Central memory CD4-positive, alpha-beta T cell (primary cell): ENCODE measurements at regions not wholly inside any gene's neighbourhood (a gene's known extent, or its start where the extent isn't known, plus 50 kb on each side); places are given as distances from the start of the nearest gene placed in this dataset.
"Not testable (repeated sequence)": the region's sequence is repeated elsewhere in the genome, so short reads cannot be mapped to it uniquely, and the experiment has no call there.

ENCODE experiments used
- DNase-seq: peaks from one replicate; pipeline ENCODE4 v3.0.0; 2022

- DNase-seq: no peak
Measured at GRCh38 chr15:59779110-59779509, 90.0 kb upstream of the BNIP2 start.

DNA sequence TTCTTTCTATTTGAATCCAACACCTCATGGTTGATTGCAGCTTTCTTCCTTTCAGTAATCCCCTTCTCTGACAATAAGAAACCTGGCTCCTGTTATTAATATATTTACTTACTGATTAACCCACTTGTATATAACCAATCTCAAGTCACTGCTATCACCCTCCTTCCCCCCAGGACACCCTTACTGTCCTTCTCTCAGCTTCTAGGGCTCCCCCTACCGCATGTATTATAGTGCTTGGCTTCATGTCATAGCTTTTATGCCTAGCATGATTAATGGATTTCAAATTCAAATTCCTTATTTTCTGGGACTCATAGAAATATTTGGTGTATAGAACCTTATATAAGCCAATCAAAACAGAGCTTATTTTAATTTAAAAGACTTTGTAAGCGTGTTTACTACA is 75.7 kb upstream of the BNIP2 start:
- DNase-seq: no peak

- DNase-seq: no peak
Measured at GRCh38 chr15:59762558-59762957, 73.4 kb upstream of the BNIP2 start.

- DNase-seq: not testable (repeated sequence)
Measured at GRCh38 chr15:59760256-59760655, 71.1 kb upstream of the BNIP2 start.

DNA sequence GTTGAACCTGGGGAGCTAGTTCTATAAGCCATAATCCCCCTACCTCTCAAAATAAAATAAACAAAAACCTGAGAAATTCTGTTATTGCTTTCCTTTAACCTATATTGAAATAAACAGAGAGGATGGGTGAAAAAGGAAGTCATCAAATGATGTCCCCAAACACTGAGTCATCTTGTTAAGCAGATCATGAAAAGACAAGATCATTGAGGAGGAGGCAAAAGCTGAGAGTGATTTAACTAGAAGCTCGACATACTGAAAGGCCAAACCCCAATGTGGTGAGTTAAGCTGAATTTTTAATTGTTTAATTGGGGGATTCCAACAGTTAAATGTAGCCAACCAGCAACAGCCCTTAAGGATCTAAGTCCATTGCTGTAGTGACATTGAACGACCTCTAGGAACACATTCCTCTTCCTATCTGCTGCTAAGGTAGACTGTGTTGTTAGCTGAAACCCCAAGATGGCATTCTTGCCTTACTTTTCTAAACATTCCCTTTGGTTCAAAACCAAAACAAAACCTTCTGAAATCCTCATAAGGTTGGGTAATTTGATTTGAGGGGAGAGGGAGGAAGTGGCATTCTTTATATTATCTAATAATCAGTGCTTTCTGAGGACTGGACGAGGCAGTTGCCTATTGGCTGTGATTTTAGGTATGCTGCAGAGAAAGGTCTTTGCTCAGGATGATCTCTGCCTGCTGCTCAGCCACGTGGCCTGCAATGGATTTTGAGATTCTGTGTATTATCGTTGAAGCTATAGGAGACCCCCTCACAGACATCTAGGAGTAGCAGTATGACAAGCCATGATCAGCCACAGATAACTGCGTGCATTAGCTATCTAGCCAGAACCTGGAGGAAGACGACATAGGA is 62.7 kb upstream of the BNIP2 start:
- peak; percentile 68 for DNase-seq

DNA sequence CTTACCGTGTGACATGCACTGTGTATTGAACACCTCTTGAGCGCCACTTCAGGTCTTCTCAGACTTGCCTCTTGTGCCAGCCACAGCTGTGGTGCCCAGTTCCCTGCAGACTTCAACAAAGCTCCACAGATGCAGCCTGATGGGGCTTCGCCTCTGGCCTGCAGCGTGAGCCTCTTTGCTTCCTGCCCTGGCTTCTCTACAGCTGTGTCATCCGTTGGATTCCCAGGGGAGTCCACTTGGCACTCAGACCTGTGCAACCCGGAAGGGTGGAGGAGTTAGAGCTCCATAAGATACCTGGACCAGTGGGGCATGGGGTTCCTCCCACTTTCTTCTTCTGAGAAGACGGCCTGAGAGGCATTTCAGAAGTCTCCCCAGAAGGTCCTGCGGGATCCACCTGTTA is 57.7 kb upstream of the BNIP2 start:
- no peak for DNase-seq

DNA sequence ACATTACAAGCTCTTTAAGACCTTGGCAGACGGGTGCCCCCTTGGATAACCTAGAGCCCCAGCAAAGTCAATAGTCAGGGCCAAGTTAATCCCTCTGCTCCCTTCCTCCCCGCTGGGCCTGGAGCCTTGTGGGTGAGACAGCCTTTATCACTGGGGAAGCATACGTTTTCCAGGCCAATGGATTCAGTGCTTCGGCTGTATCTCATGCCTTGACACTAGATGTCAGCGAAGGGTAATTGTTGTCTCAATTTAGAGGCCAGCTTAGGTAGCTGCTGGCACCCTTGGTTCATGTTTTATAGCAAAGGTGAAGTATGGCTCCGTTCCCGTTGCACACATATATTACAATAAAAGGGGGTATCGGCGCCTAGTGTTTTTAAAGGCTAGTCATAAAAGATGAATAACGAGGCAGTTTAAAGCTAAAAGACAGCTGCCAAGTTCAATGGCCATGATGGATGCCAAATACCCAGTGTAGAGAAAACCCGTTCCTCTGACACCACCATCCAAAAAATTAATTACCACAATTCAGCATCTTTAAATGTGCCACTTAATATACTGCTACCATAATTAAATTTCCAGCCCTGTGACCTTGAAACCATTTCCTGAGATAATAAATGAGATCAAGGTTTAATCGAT is 52.3 kb upstream of the BNIP2 start:
- DNase-seq: no peak

DNA sequence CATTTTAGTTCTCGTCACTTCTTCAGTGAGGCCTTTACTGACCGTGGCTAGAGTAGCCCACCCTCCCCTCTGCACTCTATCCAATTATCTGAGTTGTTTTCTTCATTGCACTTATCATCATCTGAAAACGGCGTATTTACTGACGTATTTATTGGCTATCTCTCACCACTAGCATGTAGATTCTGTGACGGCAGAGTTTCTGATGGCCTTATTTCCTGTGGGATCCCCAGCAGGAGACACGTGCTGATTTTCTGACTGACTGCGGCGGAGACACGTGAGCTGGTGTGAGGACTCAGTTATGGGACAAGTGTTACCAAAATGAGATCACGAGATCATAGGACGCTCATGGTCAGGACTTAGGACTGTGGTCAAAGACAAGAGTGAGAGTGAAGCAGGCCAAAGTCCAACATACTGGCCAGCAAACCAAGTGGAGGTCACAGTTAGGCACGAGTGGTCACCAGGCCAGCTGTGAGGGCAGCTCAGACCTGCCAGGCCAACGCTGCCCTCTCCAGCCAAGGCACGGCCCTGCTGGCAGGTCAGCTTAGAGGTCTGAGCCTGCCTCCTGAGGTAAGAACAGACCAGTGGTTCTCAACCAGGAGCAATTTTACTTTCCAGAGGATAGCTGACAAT is 50.6 kb upstream of the BNIP2 start:
- DNase-seq: no peak
